Caco-2 (cell line): ENCODE measurements at regions not wholly inside any gene's neighbourhood (a gene's known extent, or its start where the extent isn't known, plus 50 kb on each side); places are given as distances from the start of the nearest gene placed in this dataset.

Source experiments
- BruUV-seq: library from RNA; stranded (reverse); fragments of 400-500 nt; replicated peaks from 2 replicates; lab custom pipeline; 2021; lab: Mats Ljungman, UMichigan
- CTCF ChIA-PET: fragments of 300-600 bp; sonication (Branson Sonifier 250); formaldehyde crosslinking; loops from one replicate; lab custom pipeline; 2022; ENCODE audit warnings: antibody characterized with exemption; lab: Charles Lee
- POLR2A ChIA-PET: fragments of 300-600 bp; sonication (Branson Sonifier 250); formaldehyde crosslinking; loops from one replicate; lab custom pipeline; 2022; ENCODE audit warnings: antibody characterized with exemption; lab: Charles Lee
- DNase-seq, 2 experiments: peaks; one replicate each; pipeline versions ENCODE4 v3.0.0 to v3.0.0-alpha.2; 2020 to 2022
- H3K27me3 ChIP-seq: replicated peaks from 2 replicates; pipeline ENCODE4 v1.6.0; 2011; ENCODE audit warnings: low read length; ENCODE audit not compliant: control insufficient read depth, insufficient read depth
- H3K36me3 ChIP-seq: 2 replicates; pipeline ENCODE4 v1.5.1; 2011; ENCODE audit warnings: low read length; ENCODE audit not compliant: control insufficient read depth, insufficient read depth
- H3K4me1 ChIP-seq: fragments of 250-450 bp; sonication (Bioruptor Pico); 2 replicates; pipeline ENCODE4 v1.5.1; 2020; ENCODE audit warnings: mild to moderate bottlenecking
- H3K4me3 ChIP-seq: 2 replicates; pipeline ENCODE4 v1.5.1; 2011; ENCODE audit warnings: low read depth, mild to moderate bottlenecking, control low read depth, low read length
- H3K9me3 ChIP-seq: fragments of 250-450 bp; sonication (Bioruptor Pico); 2 replicates; pipeline ENCODE4 v1.5.1; 2020; ENCODE audit warnings: mild to moderate bottlenecking, moderate library complexity
- H3K27ac Mint-ChIP-seq: one replicate; pipeline ENCODE4 v1.8.0; 2022; ENCODE audit warnings: mixed read lengths; ENCODE audit not compliant: unreplicated experiment
- H3K27me3 Mint-ChIP-seq: one replicate; pipeline ENCODE4 v1.8.0; 2022; ENCODE audit warnings: mixed read lengths; ENCODE audit not compliant: insufficient read depth, unreplicated experiment
- H3K36me3 Mint-ChIP-seq: one replicate; pipeline ENCODE4 v1.8.0; 2022; ENCODE audit warnings: mild to moderate bottlenecking, mixed read lengths; ENCODE audit not compliant: insufficient read depth, unreplicated experiment
- H3K4me1 Mint-ChIP-seq: one replicate; pipeline ENCODE4 v1.8.0; 2022; ENCODE audit warnings: low read depth, mixed read lengths; ENCODE audit not compliant: unreplicated experiment
- H3K4me3 Mint-ChIP-seq: one replicate; pipeline ENCODE4 v1.8.0; 2022; ENCODE audit warnings: mild to moderate bottlenecking, moderate library complexity, mixed read lengths; ENCODE audit not compliant: unreplicated experiment
- H3K9me3 Mint-ChIP-seq: one replicate; pipeline ENCODE4 v1.8.0; 2022; ENCODE audit warnings: mixed read lengths; ENCODE audit not compliant: unreplicated experiment
- intact Hi-C: fragments of 100-400 bp; cut with micrococcal nuclease; formaldehyde crosslinking; loops from one replicate; pipeline ENCODE4 v1.10.0; 2022; ENCODE audit not compliant: unreplicated experiment
- TF ChIP-seq, protein P1 (sequence below), 2 experiments: fragments of 200-600 bp in 1 of 2; IDR thresholded peaks; 1 replicate in 1 of 2; 2 replicates in 1 of 2; pipeline versions ENCODE4 v1.5.1 to v1.8.0; 2011 to 2022; ENCODE audit warnings: antibody characterized with exemption in 1 of 2, control low read depth in 1 of 2, inconsistent platforms in 1 of 2, low read depth in 1 of 2, low read length in 1 of 2, mild to moderate bottlenecking in 1 of 2, moderate library complexity in 1 of 2; ENCODE audit not compliant: insufficient read depth in 1 of 2, severe bottlenecking in 1 of 2, unreplicated experiment in 1 of 2

DNA sequence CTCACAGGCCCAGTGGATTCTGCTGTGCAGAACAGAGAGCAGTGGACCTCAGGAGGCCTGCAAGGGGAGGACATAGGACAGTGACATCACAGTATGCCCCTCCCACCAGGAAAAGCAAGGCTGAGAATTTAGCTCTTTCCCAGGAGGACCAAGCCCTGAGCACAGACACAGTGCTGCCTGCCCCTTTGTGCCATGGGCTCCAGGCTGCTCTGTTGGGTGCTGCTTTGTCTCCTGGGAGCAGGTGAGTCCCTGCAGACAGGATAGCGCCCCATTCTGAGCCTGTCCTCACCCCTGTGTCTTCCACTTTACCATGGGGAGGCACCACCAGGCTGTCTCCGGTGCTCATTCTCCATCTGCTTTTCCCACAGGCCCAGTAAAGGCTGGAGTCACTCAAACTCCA, 63.0 kb upstream of the PRSS58 start:
- Mint-ChIP-seq H3K4me3 (no peak overlapping the region), H3K36me3 (no peaks in the 10 kb centered on the region), H3K27ac (no peak overlapping the region), H3K9me3 (no peaks in the 10 kb centered on the region), H3K4me1 (no peaks in the 10 kb centered on the region), H3K27me3 (peaks cover 13% of the 10 kb centered on the region)
- no TSS peak for BruUV-seq
- Histone ChIP-seq H3K36me3 (no peaks in the 10 kb centered on the region), H3K9me3 (no peaks in the 10 kb centered on the region), H3K4me1 (no peaks in the 10 kb centered on the region), H3K4me3 (no peak overlapping the region), H3K27me3 (peaks cover 2% of the 10 kb centered on the region)
- ChIA-PET CTCF (interaction anchor here (1.0 to 1.4 kb wide), 2 partner anchors 12 to 23 kb away, joined by 3 read pairs; no protein-coding TSS in a partner anchor), POLR2A (no interaction called here)
- TF ChIP-seq, protein P1, sequence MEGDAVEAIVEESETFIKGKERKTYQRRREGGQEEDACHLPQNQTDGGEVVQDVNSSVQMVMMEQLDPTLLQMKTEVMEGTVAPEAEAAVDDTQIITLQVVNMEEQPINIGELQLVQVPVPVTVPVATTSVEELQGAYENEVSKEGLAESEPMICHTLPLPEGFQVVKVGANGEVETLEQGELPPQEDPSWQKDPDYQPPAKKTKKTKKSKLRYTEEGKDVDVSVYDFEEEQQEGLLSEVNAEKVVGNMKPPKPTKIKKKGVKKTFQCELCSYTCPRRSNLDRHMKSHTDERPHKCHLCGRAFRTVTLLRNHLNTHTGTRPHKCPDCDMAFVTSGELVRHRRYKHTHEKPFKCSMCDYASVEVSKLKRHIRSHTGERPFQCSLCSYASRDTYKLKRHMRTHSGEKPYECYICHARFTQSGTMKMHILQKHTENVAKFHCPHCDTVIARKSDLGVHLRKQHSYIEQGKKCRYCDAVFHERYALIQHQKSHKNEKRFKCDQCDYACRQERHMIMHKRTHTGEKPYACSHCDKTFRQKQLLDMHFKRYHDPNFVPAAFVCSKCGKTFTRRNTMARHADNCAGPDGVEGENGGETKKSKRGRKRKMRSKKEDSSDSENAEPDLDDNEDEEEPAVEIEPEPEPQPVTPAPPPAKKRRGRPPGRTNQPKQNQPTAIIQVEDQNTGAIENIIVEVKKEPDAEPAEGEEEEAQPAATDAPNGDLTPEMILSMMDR (IDR thresholded peaks at IDR 0.05; ENCODE audit: insufficient read depth in 1 of 2, low read depth in 1 of 2, low read length in 1 of 2, severe bottlenecking in 1 of 2, unreplicated experiment in 1 of 2), result no peak
- intact Hi-C loops, result no loop called here
- DNase-seq, result no peak

GRCh38 chr7:142319970-142320369, 62.1 kb upstream of the PRSS58 start:
- H3K27ac Mint-ChIP-seq, result no peak overlapping the region
- DNase-seq, result peak in 1 of 2 experiments; percentile 29
- intact Hi-C loops, result no loop called here

GRCh38 chr7:142314281-142314680, 56.4 kb upstream of the PRSS58 start:
- H3K36me3 Mint-ChIP-seq, result no peaks in the 10 kb centered on the region
- Histone ChIP-seq H3K9me3 (no peaks in the 10 kb centered on the region; the same call in 1 of the 2 replicates), H3K36me3 (no peaks in the 10 kb centered on the region), H3K4me3 (no peak overlapping the region), H3K4me1 (no peaks in the 10 kb centered on the region), H3K27me3 (peaks cover 2% of the 10 kb centered on the region)
- no peak overlapping the region for H3K27ac Mint-ChIP-seq
- BruUV-seq, result no TSS peak
- intact Hi-C loops, result no loop called here
- ChIA-PET POLR2A (no interaction called here), CTCF (no interaction called here)
- TF ChIP-seq, protein P1 (IDR thresholded peaks at IDR 0.05; ENCODE audit: insufficient read depth in 1 of 2, low read depth in 1 of 2, low read length in 1 of 2, severe bottlenecking in 1 of 2, unreplicated experiment in 1 of 2), result no peak
- no peak for DNase-seq
- no peak overlapping the region for H3K4me3 Mint-ChIP-seq
- no peaks in the 10 kb centered on the region for H3K4me1 Mint-ChIP-seq
- H3K9me3 Mint-ChIP-seq, result no peaks in the 10 kb centered on the region
- peaks cover 17% of the 10 kb centered on the region for H3K27me3 Mint-ChIP-seq

More at GRCh38 chr7:142319970-142320369, 62.1 kb upstream of the PRSS58 start:
- H3K4me3 Mint-ChIP-seq, result no peak overlapping the region
- no peaks in the 10 kb centered on the region for H3K9me3 Mint-ChIP-seq
- no peak overlapping the region for H3K4me3 ChIP-seq
- no peaks in the 10 kb centered on the region for H3K4me1 ChIP-seq
- peaks cover 2% of the 10 kb centered on the region for H3K27me3 ChIP-seq
- no TSS peak for BruUV-seq
- CTCF ChIA-PET, result interaction anchor here (0.8 to 1.4 kb wide), 4 partner anchors 11 to 345 kb away, joined by 3 to 4 read pairs (median 3); no protein-coding TSS in a partner anchor
- POLR2A ChIA-PET, result no interaction called here
- H3K27me3 Mint-ChIP-seq, result peaks cover 13% of the 10 kb centered on the region
- TF ChIP-seq, protein P1 (IDR thresholded peaks at IDR 0.05; ENCODE audit: insufficient read depth in 1 of 2, low read depth in 1 of 2, low read length in 1 of 2, severe bottlenecking in 1 of 2, unreplicated experiment in 1 of 2), result peak in 1 of 2 experiments; percentile 28
- no peaks in the 10 kb centered on the region for H3K4me1 Mint-ChIP-seq
- H3K9me3 ChIP-seq, result no peaks in the 10 kb centered on the region
- H3K36me3 ChIP-seq, result no peaks in the 10 kb centered on the region
- no peaks in the 10 kb centered on the region for H3K36me3 Mint-ChIP-seq
